B cell (primary cell): ENCODE measurements at regions not wholly inside any gene's neighbourhood (a gene's known extent, or its start where the extent isn't known, plus 50 kb on each side); places are given as distances from the start of the nearest gene placed in this dataset.

Experiments
- ATAC-seq: fragments of 200-7000 bp; cut with Tn5 transposase; one replicate; pipeline ENCODE4 v1.10.0; 2021; ENCODE audit warnings: low read depth, mild to moderate bottlenecking, moderate number of reproducible peaks, moderate library complexity
- CTCF ChIA-PET: fragments of 350-600 bp; sonication (Branson Sonifier 250); formaldehyde crosslinking; loops from one replicate; lab custom pipeline; 2021; ENCODE audit warnings: antibody characterized with exemption, inconsistent platforms; lab: Charles Lee
- POLR2A ChIA-PET: fragments of 350-600 bp; sonication (Branson Sonifier 250); formaldehyde crosslinking; loops from one replicate; lab custom pipeline; 2021; ENCODE audit warnings: antibody characterized with exemption; lab: Charles Lee
- DNase-seq: peaks from one replicate; pipeline ENCODE4 v3.0.0; 2013
- H2AFZ ChIP-seq: 2 replicates; pipeline ENCODE4 v1.6.1; 2012; ENCODE audit warnings: mild to moderate bottlenecking, low read depth, low read length; ENCODE audit not compliant: insufficient read depth, poor library complexity, severe bottlenecking
- H3K27ac ChIP-seq, 2 donors: 1 replicate in 1 of 2; 2 replicates in 1 of 2; pipeline ENCODE4 v1.5.1; 2012 to 2013; ENCODE audit warnings: low read length in 2 of 2, mild to moderate bottlenecking in 2 of 2, moderate library complexity in 1 of 2
- H3K27me3 ChIP-seq, 4 experiments: fragments of 200-600 bp in 1 of 4; sonication (generic) in 1 of 4; replicated peaks in 1 of 4; 1 replicate in 2 of 4; 2 replicates in 2 of 4; pipeline versions ENCODE4 v1.6.1 to v1.7.0; 2013 to 2016; ENCODE audit warnings: low read length in 3 of 4, mild to moderate bottlenecking in 2 of 4, mixed read lengths in 1 of 4, moderate library complexity in 1 of 4; ENCODE audit not compliant: insufficient read depth in 4 of 4, control insufficient read depth in 3 of 4; ENCODE audit errors: control extremely low read depth in 1 of 4
- H3K36me3 ChIP-seq, 2 experiments: replicated peaks in 1 of 2; 1 replicate in 1 of 2; 2 replicates in 1 of 2; pipeline versions ENCODE4 v1.6.1 to v1.7.1; 2013; ENCODE audit warnings: low read length in 1 of 2; ENCODE audit not compliant: insufficient read depth in 2 of 2, control insufficient read depth in 1 of 2; ENCODE audit errors: control extremely low read depth in 1 of 2, extremely low read depth in 1 of 2
- H3K4me1 ChIP-seq, 2 donors: fragments of 200-600 bp in 1 of 2; sonication (generic) in 1 of 2; 1 replicate in 1 of 2; 2 replicates in 1 of 2; pipeline versions ENCODE4 v1.5.1 to v1.6.1; 2013 to 2017; ENCODE audit warnings: low read length in 2 of 2; ENCODE audit not compliant: control insufficient read depth in 2 of 2, insufficient read depth in 2 of 2
- H3K4me2 ChIP-seq: replicated peaks from 2 replicates; pipeline ENCODE3; 2012; ENCODE audit warnings: mild to moderate bottlenecking, low read depth, low read length; ENCODE audit not compliant: poor library complexity, severe bottlenecking
- H3K4me3 ChIP-seq, 5 experiments: fragments of 200-600 bp in 1 of 5; sonication (generic) in 1 of 5; 1 replicate in 3 of 5; 2 replicates in 2 of 5; pipeline versions ENCODE4 v1.5.1 to v1.7.0; 2011 to 2016; ENCODE audit warnings: low read length in 4 of 5, mild to moderate bottlenecking in 4 of 5, low read depth in 2 of 5, control low read depth in 1 of 5, moderate library complexity in 1 of 5; ENCODE audit not compliant: insufficient read depth in 1 of 5; ENCODE audit errors: control extremely low read depth in 1 of 5, extremely low read depth in 1 of 5
- H3K79me2 ChIP-seq: fragments of 200-600 bp; sonication (generic); one replicate; pipeline ENCODE4 v1.6.0; 2016; ENCODE audit warnings: low read length; ENCODE audit not compliant: control insufficient read depth, insufficient read depth
- H3K9ac ChIP-seq: fragments of 200-600 bp; sonication (generic); 2 replicates; pipeline ENCODE4 v1.6.1; 2017; ENCODE audit warnings: mild to moderate bottlenecking, low read length, moderate library complexity
- H3K9me3 ChIP-seq, 3 donors: one replicate each; pipeline versions ENCODE4 v1.6.1 to v1.7.1; 2013; ENCODE audit warnings: low read length in 2 of 3; ENCODE audit not compliant: control insufficient read depth in 2 of 3, insufficient read depth in 1 of 3; ENCODE audit errors: control extremely low read depth in 1 of 3
- H4K20me1 ChIP-seq: 2 replicates; pipeline ENCODE4 v1.6.0; 2012; ENCODE audit warnings: mild to moderate bottlenecking, low read length; ENCODE audit not compliant: insufficient read depth, control insufficient read depth, poor library complexity, severe bottlenecking
- H3K27ac Mint-ChIP-seq: one replicate; pipeline ENCODE4 v1.8.0; 2021; ENCODE audit warnings: mixed read lengths
- H3K27me3 Mint-ChIP-seq: one replicate; pipeline ENCODE4 v1.8.0; 2021; ENCODE audit warnings: mixed read lengths
- H3K4me1 Mint-ChIP-seq: one replicate; pipeline ENCODE4 v1.8.0; 2021; ENCODE audit warnings: mixed read lengths
- H3K4me3 Mint-ChIP-seq: one replicate; pipeline ENCODE4 v1.8.0; 2021; ENCODE audit warnings: mixed read lengths
- H3K9me3 Mint-ChIP-seq: one replicate; pipeline ENCODE4 v1.8.0; 2022; ENCODE audit warnings: mixed read lengths; ENCODE audit not compliant: insufficient read depth
- CTCF ChIP-seq: fragments of 200-600 bp; IDR thresholded peaks from one replicate; pipeline ENCODE4 v1.8.0; 2022; ENCODE audit warnings: antibody characterized with exemption, mild to moderate bottlenecking
- EZH2 ChIP-seq: IDR thresholded peaks from 2 replicates; pipeline ENCODE4 v1.6.1; 2012; ENCODE audit warnings: borderline replicate concordance, low read depth, mild to moderate bottlenecking, moderate library complexity, low read length; ENCODE audit not compliant: insufficient read depth, poor library complexity, severe bottlenecking
- WGBS: methylation state at CpG from one replicate; pipeline ENCODE4 v1.1.5; 2013; ENCODE audit warnings: missing lambda C conversion rate; ENCODE audit not compliant: insufficient coverage; 5-methylcytosine and 5-hydroxymethylcytosine counted together
- intact Hi-C: fragments of 100-400 bp; cut with micrococcal nuclease; formaldehyde crosslinking; loops from one replicate; pipeline ENCODE4 v1.10.0; 2022

DNA sequence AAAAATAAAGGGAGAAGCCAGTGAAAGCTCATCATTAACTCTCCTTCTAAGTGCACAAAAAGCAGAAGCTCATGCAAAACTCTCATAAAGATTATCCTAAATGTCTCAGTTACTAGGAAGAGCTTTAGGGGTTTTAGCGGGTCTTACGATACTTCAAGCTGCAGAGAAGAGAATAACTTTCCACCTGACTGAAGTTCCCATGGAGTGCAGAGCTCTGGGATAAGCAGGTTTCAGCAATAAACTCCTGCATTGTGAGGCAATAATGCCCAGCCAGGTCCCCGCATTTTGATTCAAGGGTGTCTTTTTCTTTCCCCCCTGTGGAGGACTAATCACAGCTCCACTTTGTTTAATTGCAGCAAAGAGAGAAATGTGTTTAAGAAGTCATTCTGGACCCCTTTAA, 241.9 kb upstream of the SP8 start:
- WGBS = 95% methylated on average over 3 of the region's 3 CpGs
- no peak overlapping the region for H3K27ac Mint-ChIP-seq
- no peak for ATAC-seq
- Histone ChIP-seq H4K20me1 (no peaks in the 10 kb centered on the region), H3K27me3 (no peaks in the 10 kb centered on the region), H3K9me3 (peaks cover 0 to 3% (median 0%) of the 10 kb centered on the region in 3 donors), H3K4me1 (no peaks in the 10 kb centered on the region), H2AFZ (no peak overlapping the region), H3K27ac (no peak overlapping the region), H3K9ac (no peak overlapping the region), H3K4me3 (no peak overlapping the region), H3K79me2 (no peaks in the 10 kb centered on the region), H3K36me3 (no peaks in the 10 kb centered on the region), H3K4me2 (no peak overlapping the region)
- H3K9me3 Mint-ChIP-seq = no peaks in the 10 kb centered on the region
- H3K4me1 Mint-ChIP-seq = no peaks in the 10 kb centered on the region
- H3K4me3 Mint-ChIP-seq = no peak overlapping the region
- CTCF ChIA-PET = no interaction called here
- POLR2A ChIA-PET = no interaction called here
- DNase-seq = no peak
- TF ChIP-seq CTCF (no peak), EZH2 (no peak)
- intact Hi-C loops = no loop called here
- H3K27me3 Mint-ChIP-seq = no peaks in the 10 kb centered on the region

- CTCF ChIA-PET = no interaction called here
- no peak overlapping the region for H3K4me3 Mint-ChIP-seq
These were observed 242.3 kb upstream of the SP8 start for GRCh38 chr7:21029006-21029405.

More at GRCh38 chr7:21029006-21029405, 242.3 kb upstream of the SP8 start:
- Histone ChIP-seq H3K27ac (no peak overlapping the region), H3K4me3 (no peak overlapping the region), H3K79me2 (no peaks in the 10 kb centered on the region), H3K36me3 (no peaks in the 10 kb centered on the region), H3K4me2 (no peak overlapping the region), H2AFZ (no peak overlapping the region), H3K9me3 (peaks cover 0 to 3% (median 0%) of the 10 kb centered on the region in 3 donors), H4K20me1 (no peaks in the 10 kb centered on the region), H3K27me3 (no peaks in the 10 kb centered on the region), H3K9ac (no peak overlapping the region), H3K4me1 (no peaks in the 10 kb centered on the region)
- POLR2A ChIA-PET = no interaction called here
- 90% methylated on average over 5 of the region's 6 CpGs for WGBS
- Mint-ChIP-seq H3K9me3 (no peaks in the 10 kb centered on the region), H3K27ac (no peak overlapping the region), H3K27me3 (no peaks in the 10 kb centered on the region), H3K4me1 (no peaks in the 10 kb centered on the region)
- intact Hi-C loops = no loop called here
- DNase-seq = no peak
- no peak for ATAC-seq
- TF ChIP-seq CTCF (no peak), EZH2 (no peak)
